HEK293T (cell line): ENCODE measurements at regions not wholly inside any gene's neighbourhood (a gene's known extent, or its start where the extent isn't known, plus 50 kb on each side); places are given as distances from the start of the nearest gene placed in this dataset.

ENCODE experiments used
- FOXM1 ChIP-seq: fragments of 450-650 bp; IDR thresholded peaks from 2 replicates; pipeline ENCODE4 v1.6.1; 2017; ENCODE audit warnings: mild to moderate bottlenecking, borderline replicate concordance
- HDGF ChIP-seq: fragments of 450-650 bp; IDR thresholded peaks from 2 replicates; pipeline ENCODE4 v1.6.1; 2017; ENCODE audit warnings: antibody characterized with exemption, borderline replicate concordance
- LEF1 ChIP-seq: fragments of 450-650 bp; IDR thresholded peaks from 2 replicates; pipeline ENCODE4 v1.6.1; 2017; ENCODE audit warnings: mild to moderate bottlenecking, borderline replicate concordance

DNA sequence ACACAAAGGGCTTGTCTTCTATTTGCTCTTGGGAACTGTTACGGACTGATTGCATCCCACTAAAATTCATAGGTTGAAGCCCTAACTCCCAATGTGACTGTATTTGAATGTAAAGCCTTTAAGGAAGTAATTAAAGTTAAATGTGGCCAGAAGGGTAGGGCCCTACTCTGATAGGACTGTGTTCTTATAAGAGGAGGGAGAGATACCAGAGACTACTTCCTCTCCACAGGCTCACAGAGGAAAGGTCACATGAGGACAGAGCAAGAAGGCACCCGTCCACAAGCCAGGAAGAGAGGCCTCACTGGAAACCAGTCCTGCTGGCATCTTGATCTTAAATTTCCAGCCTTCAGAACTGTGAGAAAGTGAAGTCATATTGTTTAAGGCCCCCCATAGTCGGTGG lies 211.9 kb downstream of the CDH26 start:
- TF ChIP-seq FOXM1 (no peak), LEF1 (no peak), HDGF (no peak)
